Stomach (tissue), 8 donors: ENCODE measurements at regions not wholly inside any gene's neighbourhood (a gene's known extent, or its start where the extent isn't known, plus 50 kb on each side); places are given as distances from the start of the nearest gene placed in this dataset.
A peak's percentile ranks its signal among the peaks of the same experiment; 100 is the strongest.

Experiments used
- DNase-seq, 2 donors: peaks; one replicate each; pipeline versions ENCODE4 v3.0.0 to v3.0.0-alpha.2; 2013 to 2019
- H3K27ac ChIP-seq, 5 donors: fragments of 200-600 bp in 4 of 5; sonication (generic) in 4 of 5; one replicate each; pipeline ENCODE4 v1.5.1; 2013 to 2019; ENCODE audit warnings: mild to moderate bottlenecking in 1 of 5, moderate library complexity in 1 of 5
- H3K27me3 ChIP-seq, 3 donors: fragments of 200-600 bp; sonication (generic); one replicate each; pipeline ENCODE4 v1.5.1; 2017 to 2019; ENCODE audit warnings: mixed run types in 1 of 3
- H3K36me3 ChIP-seq, 4 donors: fragments of 200-600 bp; sonication (generic); 1 replicate in 3 of 4; 2 replicates in 1 of 4; pipeline ENCODE4 v1.5.1; 2016 to 2019
- H3K4me1 ChIP-seq, 4 donors: fragments of 200-600 bp; sonication (generic); one replicate each; pipeline ENCODE4 v1.5.1; 2016 to 2019
- H3K4me3 ChIP-seq, 4 donors: fragments of 200-600 bp; sonication (generic) in 3 of 4; one replicate each; pipeline ENCODE4 v1.5.1; 2016 to 2019; ENCODE audit warnings: mild to moderate bottlenecking in 1 of 4
- H3K9me3 ChIP-seq, 4 donors: fragments of 200-600 bp; sonication (generic); one replicate each; pipeline ENCODE4 v1.5.1; 2016 to 2019
- CTCF ChIP-seq, 7 experiments: fragments of 450-650 bp in 4 of 7; fragments of 200-600 bp in 3 of 7; sonication (generic) in 3 of 7; IDR thresholded peaks; one replicate each; pipeline ENCODE4 v1.5.1; 2016 to 2019; ENCODE audit warnings: antibody characterized with exemption in 7 of 7, control low read depth in 2 of 7, mild to moderate bottlenecking in 1 of 7
- EP300 ChIP-seq: sonication (generic); formaldehyde crosslinking; IDR thresholded peaks from one replicate; pipeline ENCODE4 v1.6.1; 2017; ENCODE audit warnings: antibody characterized with exemption
- POLR2A ChIP-seq, 4 donors: fragments of 450-650 bp; IDR thresholded peaks; one replicate each; pipeline ENCODE4 v1.6.1; 2016; ENCODE audit warnings: antibody characterized with exemption in 4 of 4, control low read depth in 2 of 4, mild to moderate bottlenecking in 1 of 4, moderate library complexity in 1 of 4
- POLR2AphosphoS5 ChIP-seq, 3 donors: sonication (generic); formaldehyde crosslinking; IDR thresholded peaks; one replicate each; pipeline ENCODE4 v1.6.1; 2016; ENCODE audit warnings: antibody characterized with exemption in 3 of 3
- WGBS, 5 donors: extraction: QIAGEN DNeasy Blood & Tissue Kit in 3 of 5; methylation state at CpG; one replicate each; pipeline versions ENCODE4 v1.1.5 to v1.1.7; 2013 to 2018; 5-methylcytosine and 5-hydroxymethylcytosine counted together
- intact Hi-C: fragments of 100-400 bp; cut with DNase I; formaldehyde crosslinking; loops from one replicate; pipeline ENCODE4 v1.15.1; 2023; ENCODE audit warnings: low total_unique reads
- donor health status: healthy with polysubstance abuse.
- donor health status: Bipolar disorder and iron deficiency.
- donor health status: healthy.

- Histone ChIP-seq H3K27ac (no peak overlapping the region), H3K4me3 (no peak overlapping the region), H3K27me3 (no peaks in the 10 kb centered on the region), H3K36me3 (no peaks in the 10 kb centered on the region), H3K4me1 (peaks cover 13 to 44% (median 28%) of the 10 kb centered on the region in 4 donors), H3K9me3 (no peaks in the 10 kb centered on the region)
- TF ChIP-seq POLR2A (IDR thresholded peaks at IDR 0.05) (no peak), CTCF (IDR thresholded peaks at IDR 0.05) (no peak), POLR2AphosphoS5 (IDR thresholded peaks at IDR 0.05) (no peak), EP300 (no peak)
- intact Hi-C loops = no loop called here
- no peak for DNase-seq
- WGBS, 5 donors = 93 to 97% (median 95%) methylated on average over 11 of the region's 11 CpGs
Measured at GRCh38 chr15:66880380-66881155, 178.5 kb downstream of the SMAD6 start.

GRCh38 chr15:66881173-66881905, 179.3 kb downstream of the SMAD6 start:
- 93 to 94% (median 93%) methylated on average over 12 of the region's 12 CpGs for WGBS, 5 donors
- Histone ChIP-seq H3K27ac (no peak overlapping the region), H3K27me3 (no peaks in the 10 kb centered on the region), H3K9me3 (no peaks in the 10 kb centered on the region), H3K4me3 (no peak overlapping the region), H3K4me1 (peaks cover 13 to 44% (median 28%) of the 10 kb centered on the region in 4 donors), H3K36me3 (no peaks in the 10 kb centered on the region)
- intact Hi-C loops = no loop called here
- DNase-seq = no peak
- no peak for TF ChIP-seq POLR2A (IDR thresholded peaks at IDR 0.05)

- Histone ChIP-seq H3K36me3 (no peaks in the 10 kb centered on the region), H3K27ac (peak overlapping the region in 4 of 5 donors; percentile 64 to 80 (median 72)), H3K4me1 (peaks cover 13 to 42% (median 28%) of the 10 kb centered on the region in 4 donors), H3K27me3 (no peaks in the 10 kb centered on the region), H3K9me3 (no peaks in the 10 kb centered on the region), H3K4me3 (no peak overlapping the region)
- TF ChIP-seq POLR2AphosphoS5 (IDR thresholded peaks at IDR 0.05) = no peak
- TF ChIP-seq EP300 = no peak
- no peak for TF ChIP-seq POLR2A (IDR thresholded peaks at IDR 0.05)
- no peak for TF ChIP-seq CTCF (IDR thresholded peaks at IDR 0.05)
- 84 to 94% (median 91%) methylated on average over 11 of the region's 11 CpGs for WGBS, 5 donors
- intact Hi-C loops = no loop called here
- peak in 1 of 2 donors; percentile 66 for DNase-seq
Measured at GRCh38 chr15:66882251-66883020, 180.4 kb downstream of the SMAD6 start.

GRCh38 chr15:66883284-66883911, 181.4 kb downstream of the SMAD6 start:
- Histone ChIP-seq H3K27ac (peak overlapping the region; percentile 23 to 80 (median 70)), H3K4me3 (no peak overlapping the region), H3K9me3 (no peaks in the 10 kb centered on the region), H3K36me3 (no peaks in the 10 kb centered on the region), H3K4me1 (peaks cover 13 to 33% (median 25%) of the 10 kb centered on the region in 4 donors), H3K27me3 (no peaks in the 10 kb centered on the region)
- DNase-seq = peak; percentile 86 to 93
- intact Hi-C loops = no loop called here
- 12 to 18% (median 14%) methylated on average over 10 of the region's 10 CpGs for WGBS, 5 donors
- no peak for TF ChIP-seq CTCF (IDR thresholded peaks at IDR 0.05)
- peak; percentile 45 for TF ChIP-seq EP300
- TF ChIP-seq POLR2AphosphoS5 (IDR thresholded peaks at IDR 0.05) = peak; percentile 62 to 90 (median 78)
- no peak for TF ChIP-seq POLR2A (IDR thresholded peaks at IDR 0.05)
